IPS DF 4.7 (cell line): ENCODE measurements at regions not wholly inside any gene's neighbourhood (a gene's known extent, or its start where the extent isn't known, plus 50 kb on each side); places are given as distances from the start of the nearest gene placed in this dataset.
"Not testable (repeated sequence)": the region's sequence is repeated elsewhere in the genome, so short reads cannot be mapped to it uniquely, and the experiment has no call there.

Experiments
- DNase-seq: peaks from one replicate; pipeline ENCODE4 v3.0.0-alpha.2; 2013; ENCODE audit warnings: low spot score; ENCODE audit errors: extremely low read depth

DNA sequence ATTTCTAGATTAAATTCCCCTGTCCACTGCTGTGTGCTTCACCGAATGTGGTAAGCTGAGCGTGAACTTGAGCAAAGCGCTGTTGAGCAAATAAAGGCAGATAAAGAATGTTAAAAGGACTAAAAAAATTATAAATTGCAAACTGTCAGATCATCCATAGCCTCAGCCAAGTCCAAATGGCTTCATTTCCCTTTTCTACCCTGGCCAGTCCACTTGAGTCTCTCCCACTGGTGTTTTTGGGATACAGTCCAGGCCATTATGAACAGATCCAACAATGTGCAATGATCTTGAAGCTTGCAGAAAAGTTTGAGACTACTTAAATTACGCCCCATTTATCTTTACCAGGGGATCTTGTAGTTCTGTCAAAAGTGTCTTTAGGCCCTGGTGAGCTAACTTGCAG lies 254.6 kb upstream of the PIK3C3 start:
- DNase-seq, result no peak

DNA sequence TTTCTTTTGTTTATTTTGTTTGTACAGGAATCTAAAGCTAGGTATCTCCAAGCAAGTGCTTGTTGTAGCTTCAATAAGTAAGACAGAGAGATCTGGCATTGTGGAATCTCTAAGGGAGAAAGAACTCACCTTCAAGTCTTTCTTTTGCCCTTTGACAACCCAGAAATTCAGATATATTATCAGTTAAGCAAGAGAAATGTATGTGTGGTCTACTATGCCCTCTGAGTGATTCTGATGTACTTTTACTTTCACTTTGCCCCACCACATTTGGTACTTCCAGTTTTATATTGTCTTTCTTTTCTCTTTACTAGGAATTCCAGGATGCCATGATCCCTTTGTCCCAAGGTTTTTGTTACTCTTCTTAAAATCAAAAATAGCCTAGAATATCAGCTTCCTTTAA lies 259.6 kb upstream of the PIK3C3 start:
- no peak for DNase-seq

DNA sequence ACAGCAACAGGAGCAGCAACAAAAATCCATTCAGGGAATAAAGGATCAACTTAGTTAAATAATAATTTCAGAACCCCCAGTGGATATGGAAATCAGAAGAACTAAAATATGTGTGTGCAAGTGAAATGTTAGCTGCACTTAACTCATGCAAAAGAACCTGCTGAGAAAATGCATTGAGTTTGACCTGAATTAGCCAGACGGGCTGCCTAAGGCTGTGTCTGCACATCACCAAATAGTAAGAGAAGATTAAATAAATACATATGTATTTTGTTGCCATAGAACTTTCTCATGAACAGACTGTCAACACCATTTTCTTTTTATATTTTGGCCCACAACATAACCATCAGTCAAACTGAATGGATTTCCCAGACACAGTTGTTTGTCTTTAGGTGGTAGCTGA lies 262.0 kb upstream of the PIK3C3 start:
- DNase-seq, result no peak

DNA sequence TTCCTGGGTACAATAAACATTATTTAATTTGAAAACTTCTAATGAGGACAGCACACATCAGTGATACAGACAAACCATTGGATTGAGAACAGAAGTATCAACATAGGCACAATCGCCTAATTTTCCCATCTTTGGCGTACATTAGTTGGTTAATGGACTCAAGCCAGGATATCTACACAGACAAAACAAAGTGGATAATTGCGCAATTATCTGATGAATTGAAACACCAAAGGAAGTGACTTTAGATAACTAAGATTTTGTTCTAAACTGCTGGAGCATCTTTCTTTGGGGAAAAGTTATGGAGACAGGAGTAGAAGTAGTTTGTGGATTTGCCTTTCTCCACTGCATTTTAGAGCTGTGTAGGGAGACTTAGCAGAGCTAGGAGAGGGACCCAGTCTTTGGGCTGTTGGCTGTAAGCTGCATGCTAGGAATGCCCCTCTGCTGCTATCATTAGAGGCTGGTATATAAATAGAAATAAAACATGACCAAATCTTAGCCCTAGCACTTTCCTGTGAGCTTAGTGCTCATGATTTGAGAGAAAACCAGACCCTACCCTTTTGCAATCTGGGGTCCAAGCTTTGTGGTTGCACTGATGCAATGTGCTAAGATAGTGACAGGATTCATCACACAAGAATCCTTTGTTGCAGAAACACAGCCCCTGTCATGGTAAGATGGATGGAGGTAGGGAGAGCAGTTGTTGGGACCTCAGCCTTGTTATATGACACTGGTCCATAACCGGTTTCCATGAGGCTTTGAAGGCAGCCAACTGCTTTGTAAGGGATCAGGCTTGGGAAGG lies 264.5 kb upstream of the PIK3C3 start:
- no peak for DNase-seq

DNA sequence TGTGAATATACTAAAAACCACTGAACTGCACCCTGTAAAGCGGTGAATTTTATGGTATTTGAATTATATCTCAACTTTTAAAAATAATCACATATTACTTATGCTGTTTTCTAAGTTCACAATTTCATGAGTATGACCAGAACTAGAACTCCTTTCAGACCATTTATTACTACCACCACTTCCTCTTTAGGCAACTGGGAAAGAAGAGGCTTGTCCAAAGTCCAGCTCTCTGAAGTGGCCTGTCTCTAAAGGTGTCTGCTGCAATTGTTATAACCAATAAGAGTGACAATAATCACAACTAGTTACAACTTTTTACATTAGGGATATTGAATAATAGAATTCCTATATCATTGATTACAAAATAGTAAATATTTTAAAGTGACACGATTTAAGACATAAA lies 267.9 kb upstream of the PIK3C3 start:
- DNase-seq, result no peak

DNA sequence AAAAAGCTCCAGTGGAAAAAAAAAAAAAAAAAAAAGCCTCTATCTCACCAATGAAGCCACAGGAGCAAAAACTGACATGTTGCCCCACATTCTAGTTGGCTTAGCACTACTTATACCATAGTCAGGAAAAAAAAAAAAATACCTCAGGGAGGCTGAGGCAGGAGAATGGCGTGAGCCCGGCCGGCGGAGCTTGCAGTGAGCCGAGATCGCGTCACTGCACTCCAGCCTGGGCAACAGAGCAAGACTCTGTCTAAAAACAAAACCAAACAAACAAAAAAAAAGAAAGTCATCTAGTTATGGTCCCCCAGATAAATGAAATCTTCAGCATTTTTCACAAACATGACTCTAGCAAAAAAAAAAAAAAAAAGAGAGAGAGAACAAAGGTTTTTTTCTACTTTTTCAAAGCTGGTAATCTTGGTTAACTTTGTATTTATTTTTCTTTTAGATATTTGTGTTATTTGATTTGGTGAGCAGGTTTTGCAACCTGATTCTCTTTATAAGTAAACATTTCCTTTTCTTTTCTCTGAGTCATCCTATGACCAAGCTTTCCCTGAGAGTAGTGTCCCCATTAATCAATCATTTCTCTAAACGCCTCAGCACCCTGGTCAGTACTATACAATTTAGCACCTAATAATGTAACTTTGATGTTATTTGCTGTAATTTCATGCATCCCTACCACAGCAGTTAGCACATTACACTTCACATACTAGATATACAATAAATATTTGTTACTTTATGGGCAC lies 273.7 kb upstream of the PIK3C3 start:
- no peak for DNase-seq

DNA sequence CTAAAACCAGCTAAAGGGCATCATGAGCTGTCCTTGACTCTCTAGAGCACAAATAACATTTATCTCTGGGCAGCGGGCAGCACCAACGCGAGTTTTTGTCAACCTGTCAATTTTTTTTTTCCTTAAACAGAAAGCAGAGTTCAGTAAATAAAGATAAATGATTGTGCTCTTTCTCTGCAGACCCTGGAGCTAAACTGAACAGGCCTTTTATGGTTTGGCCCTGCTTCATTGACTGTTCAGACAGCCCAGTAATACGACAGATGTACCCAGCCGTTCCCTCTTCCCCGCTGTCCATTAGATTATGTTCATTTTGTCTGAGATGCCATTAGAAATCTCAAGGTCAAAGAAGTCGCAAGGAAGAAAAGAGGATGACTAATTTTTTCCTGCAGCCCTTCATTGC lies 280.5 kb upstream of the PIK3C3 start:
- no peak for DNase-seq

DNA sequence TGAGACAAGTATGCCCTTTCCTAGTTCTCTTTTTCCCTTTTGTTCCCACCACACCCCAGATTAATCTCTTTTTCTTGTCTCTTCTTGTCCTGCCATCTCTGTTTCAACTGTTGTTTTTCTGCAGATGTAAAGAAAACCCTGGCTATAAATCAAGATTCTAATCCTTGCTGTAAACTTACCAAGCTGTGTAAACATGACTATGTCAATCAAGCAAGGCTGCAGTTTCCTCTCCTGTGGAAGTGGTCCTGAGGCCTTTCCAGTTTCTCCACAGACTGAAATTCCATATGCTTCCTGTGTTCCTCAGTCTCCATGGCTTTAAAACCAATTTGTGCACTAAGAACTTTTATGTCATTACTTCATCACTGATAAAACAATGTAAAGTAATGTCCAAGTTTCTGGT lies 288.8 kb upstream of the PIK3C3 start:
- no peak for DNase-seq

DNA sequence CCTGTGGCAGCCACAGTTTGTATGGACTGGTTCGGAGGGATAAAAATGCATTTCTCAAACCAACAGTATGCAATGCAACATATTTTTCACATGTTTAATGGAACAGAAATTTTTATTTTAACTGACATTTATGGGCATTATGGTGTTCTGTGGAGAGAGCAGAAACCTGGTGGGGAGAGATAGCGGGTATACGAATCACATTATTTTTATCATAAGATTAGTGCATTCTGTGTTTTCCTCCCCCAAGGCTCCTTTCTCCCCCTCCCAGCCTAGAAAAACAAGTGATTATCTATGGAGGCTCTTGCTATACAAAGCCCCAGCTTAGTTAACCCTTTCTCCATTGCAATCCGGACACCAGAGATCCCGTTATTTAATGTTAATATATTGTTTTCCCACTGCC lies 289.8 kb upstream of the PIK3C3 start:
- no peak for DNase-seq

DNA sequence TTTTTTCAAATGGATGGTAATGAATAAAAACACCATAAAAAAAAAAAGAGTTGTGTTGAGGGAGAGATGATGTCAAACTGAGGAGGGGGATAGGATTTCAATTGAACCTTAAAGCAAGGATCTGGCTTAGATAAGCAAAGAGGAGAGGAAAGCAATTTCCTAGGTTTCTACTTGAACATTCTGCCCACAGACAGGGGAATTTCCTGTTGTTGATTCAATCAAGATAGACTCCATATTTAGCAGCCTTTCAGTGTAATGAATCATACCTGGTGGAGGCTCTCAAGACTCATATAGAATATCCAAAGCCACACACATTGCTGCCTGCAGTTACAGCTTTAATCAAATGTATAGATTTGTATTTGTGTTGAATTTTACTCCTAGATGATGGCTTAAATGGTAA lies 294.4 kb upstream of the PIK3C3 start:
- DNase-seq, result no peak

DNA sequence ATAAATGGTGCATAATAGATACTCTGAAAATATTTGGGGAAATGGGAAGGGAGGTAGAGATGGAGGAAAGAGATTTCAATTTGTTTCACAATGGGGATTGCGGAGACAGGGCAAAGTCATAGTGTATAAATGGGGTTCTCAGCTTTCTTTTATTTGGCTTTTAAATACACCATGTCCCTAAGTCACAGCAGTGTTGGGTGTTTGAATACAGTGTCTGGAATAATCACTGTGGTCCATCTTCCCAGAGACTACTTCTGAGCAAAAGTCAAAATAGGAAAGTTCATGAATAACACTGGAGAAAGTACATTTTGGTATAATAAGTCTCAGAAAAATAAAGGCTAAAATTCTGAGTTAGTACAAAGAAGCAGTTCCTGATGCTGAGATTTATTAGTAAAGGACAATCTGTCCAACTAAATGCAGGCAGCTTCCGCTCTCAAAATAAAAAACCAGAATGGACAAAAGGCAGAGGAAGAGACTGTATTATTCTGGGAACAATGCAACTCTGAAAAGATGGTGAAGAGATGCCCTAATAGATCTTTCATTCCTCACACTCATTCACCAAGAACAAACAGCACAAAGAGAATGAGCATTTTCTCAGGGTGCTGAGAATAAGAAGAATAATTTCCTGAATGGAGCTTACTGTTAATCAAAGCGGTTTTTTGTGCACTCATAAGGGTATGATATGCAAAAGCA lies 295.4 kb upstream of the PIK3C3 start:
- DNase-seq, result no peak

DNA sequence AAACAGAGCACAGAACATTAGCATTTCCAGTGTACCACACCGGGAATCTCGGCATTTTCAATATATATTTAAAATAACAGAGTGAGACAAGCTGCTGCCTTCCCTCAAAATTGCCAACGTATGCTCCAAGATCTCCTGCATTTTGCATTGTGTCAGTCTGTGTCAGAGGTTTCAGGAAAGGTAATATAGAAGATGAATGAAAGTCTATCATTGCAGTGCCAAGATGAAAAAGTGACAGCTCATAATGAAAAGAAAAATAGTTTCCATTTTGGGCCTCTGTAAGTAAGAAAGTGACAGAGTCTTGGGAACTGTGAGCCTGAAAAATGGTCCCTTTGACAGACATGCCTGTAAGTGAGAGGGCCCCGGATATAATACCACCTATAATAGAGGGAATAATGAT lies 297.8 kb upstream of the PIK3C3 start:
- DNase-seq, result no peak

DNA sequence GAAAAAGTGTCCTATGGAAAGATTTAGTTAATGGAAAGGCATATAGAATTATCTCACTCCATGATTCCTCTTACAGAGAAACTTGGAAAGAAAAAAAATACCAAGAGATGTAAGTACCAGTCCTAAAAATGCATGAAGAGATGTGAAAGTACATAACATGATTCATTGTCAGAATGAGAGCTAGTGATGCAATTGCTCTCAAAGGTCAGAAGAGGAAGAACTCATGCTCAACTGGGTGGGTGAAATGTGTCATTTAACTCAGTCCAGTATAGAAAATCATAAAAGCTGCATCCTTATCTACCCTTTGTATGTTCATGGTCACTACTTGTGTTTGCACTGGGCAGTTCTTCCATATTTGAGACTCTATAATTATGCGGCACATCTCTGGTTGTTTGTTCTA lies 300.0 kb upstream of the PIK3C3 start:
- no peak for DNase-seq

DNA sequence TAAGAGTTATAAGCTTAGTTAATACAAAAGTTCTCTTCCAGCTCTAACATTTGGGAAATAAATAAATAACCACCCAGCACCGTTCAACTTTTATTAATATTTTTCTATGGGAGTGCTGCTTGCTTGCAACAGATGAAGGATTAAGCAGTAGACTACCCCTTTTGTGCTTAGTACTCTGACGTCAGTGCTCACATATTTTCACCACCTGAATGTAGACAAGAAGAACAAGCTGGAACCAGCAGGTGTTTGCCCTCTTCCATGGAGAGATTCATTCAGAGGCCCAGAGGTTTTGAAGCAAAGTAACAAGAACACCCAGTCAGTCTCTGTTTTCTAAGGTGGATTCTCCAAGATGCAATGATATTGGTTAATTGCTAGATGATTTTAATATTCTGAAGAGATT lies 307.1 kb upstream of the PIK3C3 start:
- DNase-seq, result no peak

DNA sequence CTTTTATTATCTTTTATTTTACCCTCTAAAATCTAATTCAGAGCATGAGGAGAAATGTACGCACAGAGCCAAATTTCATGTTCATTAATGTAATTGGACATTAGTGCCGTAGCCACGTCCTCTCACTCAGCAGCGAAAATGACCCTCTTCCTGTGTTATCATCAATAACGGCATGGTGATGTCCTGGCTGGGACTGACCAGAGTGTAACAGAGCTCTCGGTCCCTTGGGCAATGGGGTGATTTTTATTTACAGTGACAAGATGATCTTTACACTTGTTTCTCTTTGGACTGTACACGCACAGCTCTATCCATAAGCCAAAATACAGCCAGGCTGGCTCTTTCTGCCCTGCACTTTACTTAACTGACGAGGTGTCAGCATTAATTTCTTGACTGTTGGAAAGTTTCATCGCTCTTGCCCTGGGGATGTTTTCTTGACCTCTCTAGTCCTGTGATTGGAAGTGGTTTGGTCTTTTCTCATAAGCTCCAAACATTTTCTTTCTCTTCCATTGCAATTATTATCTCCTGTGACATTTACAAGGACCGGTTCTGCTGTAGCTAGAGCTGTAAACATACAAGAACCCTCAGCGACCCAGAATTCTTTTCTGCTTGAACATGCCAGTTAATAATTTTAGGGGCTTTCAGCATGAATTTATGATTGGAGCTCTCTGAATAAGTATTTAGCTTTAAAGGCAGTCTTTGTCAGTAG lies 308.0 kb upstream of the PIK3C3 start:
- no peak for DNase-seq

DNA sequence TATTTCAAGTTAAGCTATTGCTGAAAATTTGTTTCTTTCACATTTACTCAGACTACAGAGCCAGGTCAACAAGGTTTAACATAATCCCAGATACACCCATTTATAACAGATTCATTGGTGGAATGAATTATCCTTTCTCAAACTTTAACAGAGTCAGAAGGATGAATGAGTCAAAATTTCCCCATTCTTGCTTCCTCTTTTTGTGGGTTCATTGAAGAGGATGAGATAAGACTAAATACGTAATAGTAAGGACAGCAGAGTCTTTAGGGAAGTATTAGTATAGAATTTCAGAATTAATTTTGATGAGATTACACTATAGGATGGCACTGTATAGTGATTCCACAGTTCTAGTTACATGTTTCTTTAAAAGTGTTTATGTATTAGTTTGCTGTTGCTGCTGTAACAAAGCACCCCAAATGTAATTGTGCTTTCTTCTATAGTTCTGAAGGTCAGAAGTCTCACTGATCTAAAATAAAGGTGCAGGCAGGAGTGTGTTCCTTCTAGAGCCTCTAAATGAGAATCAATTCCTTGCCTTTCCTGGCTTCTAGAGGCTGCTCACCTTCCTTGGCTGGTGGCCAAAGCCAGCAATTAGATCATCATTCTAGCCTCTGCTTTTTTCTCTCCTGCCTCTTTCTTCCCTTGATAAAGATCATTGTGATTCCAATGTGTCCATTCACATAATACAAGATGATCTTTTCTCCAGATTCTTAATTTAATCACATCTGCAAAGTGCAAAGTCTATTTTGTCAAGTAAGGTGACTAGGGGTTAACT lies 309.3 kb upstream of the PIK3C3 start:
- DNase-seq, result no peak

DNA sequence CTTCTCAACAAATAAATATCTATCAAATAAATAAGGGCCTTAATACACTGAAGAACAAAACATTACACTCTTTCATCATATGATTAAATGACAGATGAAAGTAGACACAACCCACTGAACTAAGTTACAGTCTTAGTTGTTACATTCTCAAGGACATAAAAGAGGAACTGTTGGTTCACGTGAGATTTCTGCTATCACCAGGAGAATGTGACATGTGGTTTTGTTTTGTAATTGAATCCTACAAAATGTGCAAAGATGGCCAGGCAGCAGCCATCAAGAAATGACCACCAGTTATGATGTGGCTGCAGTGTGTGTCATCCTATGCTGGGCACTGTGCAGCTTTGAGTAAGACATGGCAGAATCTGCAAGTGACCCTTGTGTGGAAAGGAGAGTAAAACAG lies 310.6 kb upstream of the PIK3C3 start:
- DNase-seq, result no peak

DNA sequence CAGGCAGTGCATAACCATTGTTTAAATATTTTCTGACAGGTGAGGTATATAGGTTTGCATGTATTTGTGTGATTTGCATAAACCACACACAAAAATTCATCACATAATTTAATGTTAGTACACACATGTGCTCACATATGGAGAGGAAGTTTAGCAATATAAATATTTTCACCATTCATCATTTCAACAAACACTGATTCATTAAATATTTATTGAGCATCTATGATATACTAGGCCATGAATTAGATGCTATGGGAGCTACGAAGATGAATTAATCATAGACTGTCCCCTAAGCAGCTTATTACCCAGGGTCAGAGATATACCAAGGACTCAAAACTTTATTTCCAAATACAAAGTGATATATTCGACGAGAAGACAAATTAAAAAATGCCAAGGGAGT lies 311.6 kb upstream of the PIK3C3 start:
- DNase-seq, result no peak

DNA sequence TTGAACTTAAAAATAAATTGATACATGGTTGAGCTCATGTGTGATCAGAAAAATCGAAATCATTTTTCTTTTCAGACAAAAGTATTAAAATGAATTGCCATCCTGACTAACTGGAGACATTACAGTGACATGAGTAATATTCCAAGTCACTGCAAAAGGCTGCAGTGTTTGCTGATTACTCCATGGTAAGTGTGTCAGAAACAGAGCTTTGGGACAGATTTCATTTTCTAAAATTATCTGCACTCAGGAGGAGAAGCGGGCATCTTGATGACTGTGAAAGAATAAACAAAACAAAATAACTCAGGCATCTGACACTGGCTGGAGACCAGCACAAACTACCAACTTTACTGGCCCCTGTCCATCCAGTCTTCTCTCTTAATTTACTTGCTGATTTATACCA lies 312.3 kb upstream of the PIK3C3 start:
- DNase-seq, result no peak

DNA sequence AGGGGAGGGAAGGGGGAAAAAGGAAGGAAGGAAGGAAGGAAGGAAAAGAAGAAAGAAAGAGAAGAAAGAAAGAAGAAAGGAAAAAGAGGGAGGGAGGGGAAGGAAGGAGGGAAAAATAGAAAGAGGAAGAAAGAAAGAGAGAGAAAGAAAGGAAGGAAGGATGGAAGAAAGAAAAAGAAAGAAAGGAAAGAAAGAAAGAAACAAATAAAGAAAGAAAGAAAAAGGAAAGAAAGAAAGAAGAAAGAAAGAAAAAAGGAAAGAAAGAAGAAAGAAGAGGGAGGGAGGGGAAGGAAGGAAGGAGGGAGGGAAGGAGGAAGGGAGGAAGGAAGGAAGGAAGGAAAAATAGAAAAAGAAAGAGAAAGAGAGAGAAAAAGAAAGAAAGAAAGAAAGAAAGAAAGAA lies 315.8 kb upstream of the PIK3C3 start:
- no peak for DNase-seq

DNA sequence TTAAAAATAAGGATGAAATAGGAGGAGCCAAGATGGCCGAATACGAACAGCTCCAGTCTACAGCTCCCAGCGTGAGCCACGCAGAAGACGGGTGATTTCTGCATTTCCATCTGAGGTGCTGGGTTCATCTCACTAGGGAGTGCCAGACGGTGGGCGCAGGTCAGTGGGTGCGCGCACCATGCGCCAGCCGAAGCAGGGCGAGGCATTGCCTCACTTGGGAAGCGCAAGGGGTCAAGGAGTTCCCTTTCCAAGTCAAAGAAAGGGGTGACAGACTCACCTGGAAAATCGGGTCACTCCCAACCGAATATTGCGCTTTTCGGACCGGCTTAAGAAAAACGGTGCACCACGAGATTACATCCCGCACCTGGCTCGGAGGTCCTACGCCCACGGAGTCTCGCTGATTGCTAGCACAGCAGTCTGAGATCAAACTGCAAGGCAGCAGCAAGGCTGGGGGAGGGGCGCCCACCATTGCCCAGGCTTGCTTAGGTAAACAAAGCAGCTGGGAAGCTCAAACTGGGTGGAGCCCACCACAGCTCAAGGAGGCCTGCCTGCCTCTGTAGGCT lies 323.2 kb upstream of the PIK3C3 start:
- DNase-seq, result not testable (repeated sequence)
